ENCODE measurements at regions not wholly inside any gene's neighbourhood (a gene's known extent, or its start where the extent isn't known, plus 50 kb on each side); places are given as distances from the start of the nearest gene placed in this dataset.

DNA sequence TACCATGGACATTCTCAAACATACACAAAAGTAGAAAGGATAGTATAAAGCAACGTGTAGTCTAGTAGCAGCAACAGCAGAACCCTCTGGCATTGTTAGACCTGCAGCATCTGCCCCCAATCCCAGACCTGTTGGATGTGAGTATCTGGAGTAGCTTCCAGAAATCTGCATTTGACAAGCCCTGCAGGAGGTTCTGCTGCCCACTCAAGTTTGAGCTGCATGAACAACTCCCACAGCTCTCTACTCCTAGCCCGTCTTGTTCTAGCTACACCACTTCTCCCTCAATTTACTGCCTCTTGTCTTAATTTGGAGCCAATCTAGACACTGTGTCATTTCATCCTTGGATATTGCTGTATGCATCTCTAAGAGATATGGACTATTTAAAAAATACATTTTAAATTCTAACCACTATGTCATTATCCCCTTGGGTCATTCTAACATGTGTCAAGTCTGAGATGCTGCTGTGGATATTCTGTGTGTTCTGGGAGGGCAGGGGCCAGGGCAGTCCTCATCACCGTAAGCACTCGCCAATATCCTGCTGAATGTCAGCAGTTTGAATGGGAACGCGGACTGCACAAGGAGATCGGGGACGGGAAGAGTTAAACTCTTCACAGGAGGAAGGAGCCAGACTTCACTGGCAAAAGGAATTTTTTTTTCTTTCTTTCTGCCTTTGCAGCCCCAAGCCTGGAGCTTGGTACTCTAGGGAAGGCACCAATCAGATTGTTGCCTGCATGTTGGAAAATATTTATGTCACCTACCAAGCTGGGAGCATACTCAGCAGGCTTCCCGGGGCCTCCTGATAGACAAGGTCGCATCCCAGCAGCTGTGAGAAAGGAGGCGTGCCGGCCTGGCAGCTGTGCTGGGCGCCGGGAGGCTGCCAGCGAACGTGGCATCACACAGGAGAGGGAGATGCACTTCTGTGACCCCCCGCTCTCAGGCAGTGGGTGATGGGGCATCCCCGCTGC is 429.0 kb downstream of the MIAT start:
- no peak for TF ChIP-seq CTCF (IDR thresholded peaks at IDR 0.05)
- TF ChIP-seq POLR2A (IDR thresholded peaks at IDR 0.05), result no peak

Data from adrenal gland (tissue), 5 donors.